T-helper 1 cell treated with Interleukin-12 subunit alpha and Interleukin-12 subunit beta and Interleukin-4 antibody, amounts not matched to agents 30 ng/mL and 1 ng/mL, for 36 hours (primary cell): ENCODE measurements at regions not wholly inside any gene's neighbourhood (a gene's known extent, or its start where the extent isn't known, plus 50 kb on each side); places are given as distances from the start of the nearest gene placed in this dataset.

Experiments
- intact Hi-C: fragments of 100-400 bp; cut with micrococcal nuclease; formaldehyde crosslinking; loops from one replicate; pipeline ENCODE4 v1.15.1; 2024

DNA sequence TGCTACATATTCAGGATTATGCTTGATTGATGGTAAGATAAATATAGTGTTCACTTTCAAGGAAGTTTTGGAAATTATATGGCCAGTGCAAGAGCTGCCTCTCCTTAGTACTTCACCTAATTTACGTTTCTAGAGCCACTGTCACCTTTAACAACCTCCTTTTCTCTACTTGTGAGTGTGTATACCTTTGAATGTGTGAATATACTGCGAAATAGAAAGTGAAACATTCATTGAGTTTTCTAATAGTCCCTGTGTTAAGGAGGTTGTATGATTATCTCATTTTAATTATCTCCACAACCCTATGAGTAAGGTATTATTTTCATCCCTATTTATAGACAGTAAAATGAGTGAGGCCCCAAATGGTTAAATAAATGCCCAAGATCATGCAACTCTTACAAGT is 1050.5 kb downstream of the XPNPEP1 start:
- intact Hi-C loops = no loop called here

DNA sequence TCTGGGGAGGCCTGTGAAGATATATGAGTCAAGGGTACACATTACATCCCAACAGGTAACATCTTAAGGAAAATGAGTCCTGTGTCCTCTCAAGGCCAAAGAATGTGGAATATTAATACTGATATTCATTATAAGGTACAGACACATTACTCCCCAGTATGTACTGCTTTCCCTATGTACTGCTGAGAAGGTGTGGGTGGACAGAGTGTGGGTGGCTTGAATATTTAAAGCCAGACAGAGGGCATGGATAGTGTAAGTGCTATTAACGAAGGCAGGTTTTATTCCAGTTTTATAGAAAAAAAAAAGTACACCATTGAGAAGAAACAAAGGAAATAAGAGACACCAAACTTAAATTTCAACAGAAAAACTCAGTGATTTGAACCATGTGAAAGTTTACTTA is 1054.4 kb downstream of the XPNPEP1 start:
- intact Hi-C loops = no loop called here

DNA sequence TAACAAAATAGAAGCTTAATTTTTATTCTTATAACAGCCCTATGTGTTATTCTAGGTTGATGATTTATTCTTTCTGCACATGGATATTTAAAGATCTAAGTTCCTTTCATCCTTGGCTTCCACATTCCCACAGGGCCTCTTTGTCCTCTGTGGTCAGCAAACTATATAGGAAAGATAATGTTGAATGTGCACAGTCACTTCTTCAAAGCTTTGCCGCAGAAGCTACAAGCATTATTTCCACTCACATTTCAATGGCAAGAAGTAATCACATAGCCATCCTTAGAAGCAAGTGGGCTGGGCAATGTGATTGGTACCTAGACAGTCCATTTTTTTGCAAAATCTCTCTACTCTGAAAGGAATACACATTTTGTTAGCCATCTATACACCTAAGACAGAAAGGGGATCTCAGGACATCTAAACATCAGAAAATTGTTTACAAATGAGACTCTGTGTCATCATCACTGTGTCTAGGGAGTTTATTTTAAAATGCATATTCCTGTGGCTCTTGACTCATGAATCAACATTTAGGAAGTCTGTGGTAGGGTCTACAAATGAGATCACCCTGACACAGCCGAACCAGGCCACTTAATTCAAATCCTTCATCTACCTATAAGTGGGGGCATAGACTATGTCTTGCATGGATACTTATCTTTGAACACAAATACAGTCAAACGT is 1060.5 kb downstream of the XPNPEP1 start:
- intact Hi-C loops = no loop called here

DNA sequence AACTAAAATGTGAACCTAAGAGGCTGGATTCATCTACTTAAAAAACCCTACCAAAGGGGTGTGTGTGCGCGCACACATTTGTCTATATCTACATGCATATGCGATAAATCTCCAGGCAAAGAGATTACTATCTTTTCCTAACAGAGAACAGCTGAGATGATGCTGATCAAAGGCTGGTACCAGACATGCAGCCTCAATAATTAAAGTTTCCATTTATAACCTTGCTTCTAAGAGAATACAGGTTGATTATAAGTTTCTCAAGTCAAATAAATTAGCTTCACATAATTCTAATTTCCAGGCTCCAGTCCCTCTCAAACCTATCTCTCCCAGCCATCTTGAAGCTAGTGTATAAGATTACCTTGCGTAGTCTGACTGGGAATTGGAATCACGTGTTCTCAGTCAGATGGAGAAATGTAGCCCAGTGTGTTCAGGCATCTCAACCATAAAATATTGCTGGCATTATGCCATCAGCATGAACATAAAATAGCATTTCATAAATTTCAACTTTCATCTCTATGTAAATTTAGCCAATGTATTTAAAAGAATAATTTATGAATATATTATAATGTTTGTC is 1062.0 kb downstream of the XPNPEP1 start:
- intact Hi-C loops = no loop called here

DNA sequence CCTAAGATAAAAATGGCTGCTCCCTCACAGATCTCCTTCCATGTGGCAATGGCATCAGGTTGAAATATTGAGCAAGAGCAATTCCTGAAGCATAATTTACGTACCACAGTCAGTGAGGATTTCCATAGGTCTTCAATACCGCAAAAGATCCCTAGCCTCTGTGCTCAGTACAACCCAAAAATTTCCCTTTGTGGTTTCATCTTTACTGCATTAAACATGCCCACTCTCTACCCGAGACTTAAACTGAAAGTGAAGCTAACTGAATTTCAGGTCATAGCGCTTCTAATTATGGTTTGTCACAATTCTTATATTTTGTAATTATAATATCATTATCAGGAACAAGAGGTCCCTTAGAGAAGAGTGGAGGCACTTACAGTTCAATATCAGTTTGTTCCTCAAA is 1071.1 kb downstream of the XPNPEP1 start:
- intact Hi-C loops = no loop called here

GRCh38 chr10:108850138-108850854 is 1073.0 kb downstream of the XPNPEP1 start:
- intact Hi-C loops = no loop called here

GRCh38 chr10:108849688-108850087 is 1073.6 kb downstream of the XPNPEP1 start:
- intact Hi-C loops = no loop called here

DNA sequence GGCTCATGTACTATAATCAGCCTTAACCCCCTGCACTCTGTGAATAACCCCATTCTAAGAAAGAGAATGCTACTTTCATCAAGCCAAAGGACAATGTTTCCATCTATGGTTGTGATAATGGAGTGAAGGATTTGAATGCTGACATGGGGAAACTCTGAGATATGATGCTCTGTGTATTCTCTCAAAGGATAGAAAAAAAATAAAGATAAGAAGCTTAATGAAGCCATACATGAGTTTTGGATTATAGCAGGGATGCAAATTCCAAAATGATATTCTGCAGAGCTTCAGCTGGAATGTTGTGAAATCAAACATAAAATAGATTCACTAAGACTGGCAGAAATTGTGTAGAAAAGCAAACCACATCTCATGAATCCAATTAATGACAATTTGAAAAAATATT is 1074.1 kb downstream of the XPNPEP1 start:
- intact Hi-C loops = no loop called here

DNA sequence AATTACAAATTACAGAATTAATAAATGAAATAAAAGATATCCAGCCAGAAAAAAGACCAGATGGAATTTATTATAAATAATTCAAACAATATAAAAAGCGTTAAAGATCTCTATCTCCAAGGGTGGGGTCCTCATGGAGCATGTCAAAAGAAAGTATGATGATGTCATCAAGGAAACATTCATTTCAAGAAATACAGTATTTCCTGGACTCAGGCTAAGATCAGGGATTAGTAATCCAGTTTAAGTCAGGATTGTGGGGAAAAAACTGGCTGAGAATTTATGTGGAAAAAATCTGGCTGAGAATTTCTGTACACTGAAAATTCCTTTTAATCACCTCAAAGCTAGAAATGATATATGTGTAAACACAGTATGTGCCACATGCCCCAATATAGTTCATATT is 1075.3 kb downstream of the XPNPEP1 start:
- intact Hi-C loops = no loop called here

DNA sequence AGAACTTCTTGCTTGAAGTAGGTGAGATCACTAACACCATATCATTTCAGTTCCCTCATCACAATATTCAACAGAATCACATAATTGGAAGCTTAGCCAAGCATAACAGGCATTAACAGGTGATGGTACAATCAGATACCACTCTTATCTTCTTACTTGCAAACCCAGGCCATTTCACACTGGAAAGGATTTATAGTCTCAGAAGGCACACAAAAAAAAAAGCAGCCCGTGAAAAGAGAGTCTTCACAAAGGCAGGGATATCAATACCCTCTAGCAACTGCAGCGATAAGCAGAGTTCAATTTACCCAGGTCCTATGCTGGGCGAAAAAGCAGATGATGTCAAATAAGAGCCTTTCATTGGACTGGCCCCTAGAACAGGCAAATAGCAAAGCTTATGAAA is 1082.4 kb downstream of the XPNPEP1 start:
- intact Hi-C loops = no loop called here

- intact Hi-C loops = no loop called here
These were observed 1086.9 kb downstream of the XPNPEP1 start for GRCh38 chr10:108836362-108836761.

DNA sequence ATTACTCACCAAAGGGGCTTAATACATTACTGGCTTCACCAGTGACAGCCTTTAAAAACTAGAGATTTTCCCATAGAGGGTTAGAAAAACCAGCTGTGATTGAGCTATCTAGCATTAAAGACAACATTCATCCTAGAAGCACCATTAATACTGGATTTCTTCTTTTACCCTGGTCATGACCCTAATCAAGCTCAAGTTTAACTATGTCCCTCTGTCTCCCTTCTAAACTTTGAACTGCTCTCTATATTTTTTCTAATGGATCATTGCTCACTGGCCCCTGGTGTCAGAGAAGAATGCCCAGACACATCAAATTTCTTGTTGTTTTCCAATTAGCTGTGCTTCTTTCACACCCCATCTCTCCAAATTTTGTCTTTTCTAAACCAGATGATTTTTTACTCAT is 1101.3 kb downstream of the XPNPEP1 start:
- intact Hi-C loops = no loop called here

DNA sequence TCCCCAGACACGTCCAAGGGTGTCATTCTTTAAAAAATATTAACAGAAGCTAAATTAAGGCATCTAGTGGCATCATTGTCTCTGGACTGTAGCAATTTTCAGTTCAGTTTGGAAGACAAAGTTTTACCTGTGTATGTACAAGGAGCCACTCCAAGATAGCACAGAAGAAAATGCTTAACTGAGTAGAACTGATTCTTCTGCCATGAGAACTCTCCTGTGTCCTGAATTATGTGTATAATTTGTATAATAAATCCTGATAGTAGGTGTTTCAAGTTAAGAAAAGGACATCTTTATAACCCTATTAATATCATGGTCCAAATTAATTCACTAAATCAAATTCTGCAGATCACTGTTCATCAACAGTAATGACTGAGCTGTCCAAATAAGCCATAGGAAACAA is 1104.0 kb downstream of the XPNPEP1 start:
- intact Hi-C loops = no loop called here

GRCh38 chr10:108817584-108817983 is 1105.7 kb downstream of the XPNPEP1 start:
- intact Hi-C loops = no loop called here

- intact Hi-C loops = no loop called here
These were observed 1106.2 kb downstream of the XPNPEP1 start for GRCh38 chr10:108817135-108817534.

GRCh38 chr10:108812906-108813305 is 1110.4 kb downstream of the XPNPEP1 start:
- intact Hi-C loops = no loop called here

- intact Hi-C loops = no loop called here
These were observed 1111.0 kb downstream of the XPNPEP1 start for GRCh38 chr10:108812296-108812695.

GRCh38 chr10:108808228-108808627 is 1115.1 kb downstream of the XPNPEP1 start:
- intact Hi-C loops = no loop called here

GRCh38 chr10:108801775-108802517 is 1121.4 kb downstream of the XPNPEP1 start:
- intact Hi-C loops = no loop called here

GRCh38 chr10:108801220-108801619 is 1122.1 kb downstream of the XPNPEP1 start:
- intact Hi-C loops = no loop called here

- intact Hi-C loops = no loop called here
These were observed 1125.7 kb downstream of the XPNPEP1 start for GRCh38 chr10:108797573-108797972.
